Activated CD4-positive, alpha-beta memory T cell treated with anti-CD3 and anti-CD28 coated beads for 36 hours (primary cell): ENCODE measurements at regions not wholly inside any gene's neighbourhood (a gene's known extent, or its start where the extent isn't known, plus 50 kb on each side); places are given as distances from the start of the nearest gene placed in this dataset.

Experiments
- CTCF ChIA-PET: fragments of 350-600 bp; sonication (Branson Sonifier 250); formaldehyde crosslinking; loops from one replicate; lab custom pipeline; 2021; ENCODE audit warnings: antibody characterized with exemption, inconsistent platforms; lab: Charles Lee
- POLR2A ChIA-PET: fragments of 350-600 bp; sonication (Branson Sonifier 250); formaldehyde crosslinking; loops from one replicate; lab custom pipeline; 2021; ENCODE audit warnings: antibody characterized with exemption; lab: Charles Lee
- DNase-seq: peaks from one replicate; pipeline ENCODE4 v3.0.0-alpha.2; 2020
- H3K27ac Mint-ChIP-seq: one replicate; pipeline ENCODE4 v1.8.0; 2021; ENCODE audit warnings: mixed read lengths
- H3K27me3 Mint-ChIP-seq: one replicate; pipeline ENCODE4 v1.8.0; 2021; ENCODE audit warnings: mixed read lengths
- H3K36me3 Mint-ChIP-seq: one replicate; pipeline ENCODE4 v1.8.0; 2021; ENCODE audit warnings: mixed read lengths
- H3K4me1 Mint-ChIP-seq: one replicate; pipeline ENCODE4 v1.8.0; 2021; ENCODE audit warnings: low read depth, mixed read lengths
- H3K4me3 Mint-ChIP-seq: one replicate; pipeline ENCODE4 v1.8.0; 2021; ENCODE audit warnings: mild to moderate bottlenecking, mixed read lengths
- H3K9me3 Mint-ChIP-seq: one replicate; pipeline ENCODE4 v1.8.0; 2021; ENCODE audit warnings: mixed read lengths
- intact Hi-C: fragments of 100-400 bp; cut with micrococcal nuclease; formaldehyde crosslinking; loops from one replicate; pipeline ENCODE4 v1.15.1; 2023

- H3K9me3 Mint-ChIP-seq: peaks cover 13% of the 10 kb centered on the region
- H3K36me3 Mint-ChIP-seq: no peaks in the 10 kb centered on the region
- intact Hi-C loops: no loop called here
- ChIA-PET POLR2A (no interaction called here), CTCF (no interaction called here)
- H3K4me3 Mint-ChIP-seq: no peak overlapping the region
- no peak for DNase-seq
- no peaks in the 10 kb centered on the region for H3K27me3 Mint-ChIP-seq
- peaks cover 5% of the 10 kb centered on the region for H3K4me1 Mint-ChIP-seq
- no peak overlapping the region for H3K27ac Mint-ChIP-seq
Observed at GRCh38 chr3:180267202-180267843, 230.6 kb upstream of the PEX5L start.

DNA sequence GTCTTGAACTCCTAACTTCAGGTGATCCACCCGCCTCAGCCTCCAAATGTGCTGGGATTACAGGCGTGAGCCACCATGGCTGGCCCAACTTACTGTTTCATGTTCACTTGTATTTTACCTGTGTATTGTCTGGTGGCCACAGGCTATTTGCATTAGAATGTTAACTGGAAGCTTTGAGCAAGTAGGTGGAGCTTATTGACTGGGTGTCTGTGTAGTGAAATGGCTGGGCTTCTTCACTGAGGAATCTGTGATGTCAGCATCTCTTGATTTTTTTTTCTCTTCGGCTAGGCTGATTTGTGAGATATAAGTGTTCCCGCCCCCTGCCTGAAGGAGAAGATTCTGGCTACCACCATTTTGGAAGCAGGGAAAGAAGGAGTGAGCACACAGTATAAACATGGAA is 237.8 kb upstream of the PEX5L start:
- intact Hi-C loops: no loop called here
- no peaks in the 10 kb centered on the region for H3K36me3 Mint-ChIP-seq
- POLR2A ChIA-PET: no interaction called here
- H3K9me3 Mint-ChIP-seq: peaks cover 10% of the 10 kb centered on the region
- no peak overlapping the region for H3K4me3 Mint-ChIP-seq
- H3K27me3 Mint-ChIP-seq: no peaks in the 10 kb centered on the region
- CTCF ChIA-PET: no interaction called here
- DNase-seq: no peak
- H3K4me1 Mint-ChIP-seq: no peaks in the 10 kb centered on the region
- no peak overlapping the region for H3K27ac Mint-ChIP-seq

GRCh38 chr3:180275176-180275575 is 238.4 kb upstream of the PEX5L start:
- Mint-ChIP-seq H3K9me3 (peaks cover 5% of the 10 kb centered on the region), H3K27me3 (no peaks in the 10 kb centered on the region), H3K36me3 (no peaks in the 10 kb centered on the region), H3K4me3 (no peak overlapping the region), H3K4me1 (no peaks in the 10 kb centered on the region), H3K27ac (no peak overlapping the region)
- ChIA-PET CTCF (no interaction called here), POLR2A (no interaction called here)
- DNase-seq: no peak
- intact Hi-C loops: no loop called here

- no peaks in the 10 kb centered on the region for H3K36me3 Mint-ChIP-seq
- CTCF ChIA-PET: interaction anchor here (0.6 kb wide), 1 partner anchor 1001 kb away, joined by 3 read pairs; no protein-coding TSS in a partner anchor
Observed at GRCh38 chr3:180277041-180277440, 240.3 kb upstream of the PEX5L start.

GRCh38 chr3:180278583-180279188 is 241.9 kb upstream of the PEX5L start:
- DNase-seq: no peak
- POLR2A ChIA-PET: no interaction called here
- no peak overlapping the region for H3K27ac Mint-ChIP-seq
- no peaks in the 10 kb centered on the region for H3K27me3 Mint-ChIP-seq
- no peaks in the 10 kb centered on the region for H3K4me1 Mint-ChIP-seq
- no peaks in the 10 kb centered on the region for H3K36me3 Mint-ChIP-seq
- CTCF ChIA-PET: no interaction called here
- no peaks in the 10 kb centered on the region for H3K9me3 Mint-ChIP-seq
- H3K4me3 Mint-ChIP-seq: no peak overlapping the region
- intact Hi-C loops: no loop called here

More at GRCh38 chr3:180277041-180277440, 240.3 kb upstream of the PEX5L start:
- no peak for DNase-seq
- Mint-ChIP-seq H3K27me3 (no peaks in the 10 kb centered on the region), H3K27ac (no peak overlapping the region), H3K9me3 (peaks cover 1% of the 10 kb centered on the region), H3K4me3 (no peak overlapping the region), H3K4me1 (no peaks in the 10 kb centered on the region)
- POLR2A ChIA-PET: no interaction called here
- intact Hi-C loops: no loop called here

DNA sequence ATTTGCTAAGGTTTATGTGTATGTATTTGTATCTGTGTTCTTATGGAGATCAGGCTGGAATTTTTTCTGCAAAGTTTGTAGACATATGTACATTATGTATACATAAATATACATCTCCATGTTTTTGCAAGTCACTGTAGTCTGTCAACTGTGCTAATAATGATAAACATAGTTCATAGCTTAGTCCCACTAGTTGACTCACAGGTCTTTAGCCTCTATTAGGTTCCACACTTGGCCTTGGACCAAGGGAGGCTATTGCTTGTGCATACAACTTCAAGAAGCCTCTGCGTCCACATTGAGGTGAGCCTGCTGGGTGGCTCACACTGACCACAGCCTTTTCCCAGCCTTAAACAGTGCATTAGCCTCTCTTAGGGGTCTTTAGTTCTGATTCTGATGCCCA is 243.8 kb upstream of the PEX5L start:
- ChIA-PET POLR2A (no interaction called here), CTCF (no interaction called here)
- H3K27me3 Mint-ChIP-seq: no peaks in the 10 kb centered on the region
- no peak overlapping the region for H3K4me3 Mint-ChIP-seq
- no peak overlapping the region for H3K27ac Mint-ChIP-seq
- intact Hi-C loops: no loop called here
- H3K9me3 Mint-ChIP-seq: no peaks in the 10 kb centered on the region
- no peak for DNase-seq
- H3K36me3 Mint-ChIP-seq: no peaks in the 10 kb centered on the region
- no peaks in the 10 kb centered on the region for H3K4me1 Mint-ChIP-seq

- H3K27ac Mint-ChIP-seq: no peak overlapping the region
- H3K4me1 Mint-ChIP-seq: no peaks in the 10 kb centered on the region
- ChIA-PET POLR2A (no interaction called here), CTCF (no interaction called here)
- H3K4me3 Mint-ChIP-seq: no peak overlapping the region
- intact Hi-C loops: no loop called here
- H3K27me3 Mint-ChIP-seq: no peaks in the 10 kb centered on the region
- H3K36me3 Mint-ChIP-seq: no peaks in the 10 kb centered on the region
- H3K9me3 Mint-ChIP-seq: no peaks in the 10 kb centered on the region
- no peak for DNase-seq
Observed at GRCh38 chr3:180282386-180282785, 245.6 kb upstream of the PEX5L start.

DNA sequence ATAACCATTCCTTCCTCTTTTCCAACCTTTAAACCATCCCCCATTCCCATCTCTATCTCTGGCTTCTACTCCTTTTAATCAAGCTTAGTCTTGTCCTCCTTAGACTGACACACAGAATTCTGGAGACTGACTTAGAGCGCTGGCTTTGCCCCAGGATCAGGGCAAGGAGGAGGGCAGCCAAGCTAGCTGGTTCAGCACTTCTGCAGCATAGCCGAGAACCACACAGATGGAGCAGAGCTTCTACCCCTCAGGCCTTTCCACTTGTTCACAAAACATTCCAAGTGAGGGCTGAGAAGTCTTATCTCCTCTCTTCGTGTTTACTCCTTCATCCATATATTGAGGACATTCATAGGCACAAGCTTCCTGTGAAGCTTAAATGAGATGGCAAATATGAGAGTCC is 246.5 kb upstream of the PEX5L start:
- H3K9me3 Mint-ChIP-seq: no peaks in the 10 kb centered on the region
- ChIA-PET POLR2A (no interaction called here), CTCF (no interaction called here)
- no peak overlapping the region for H3K4me3 Mint-ChIP-seq
- no peak overlapping the region for H3K27ac Mint-ChIP-seq
- no peaks in the 10 kb centered on the region for H3K4me1 Mint-ChIP-seq
- no peaks in the 10 kb centered on the region for H3K36me3 Mint-ChIP-seq
- H3K27me3 Mint-ChIP-seq: no peaks in the 10 kb centered on the region
- intact Hi-C loops: no loop called here
- DNase-seq: no peak

DNA sequence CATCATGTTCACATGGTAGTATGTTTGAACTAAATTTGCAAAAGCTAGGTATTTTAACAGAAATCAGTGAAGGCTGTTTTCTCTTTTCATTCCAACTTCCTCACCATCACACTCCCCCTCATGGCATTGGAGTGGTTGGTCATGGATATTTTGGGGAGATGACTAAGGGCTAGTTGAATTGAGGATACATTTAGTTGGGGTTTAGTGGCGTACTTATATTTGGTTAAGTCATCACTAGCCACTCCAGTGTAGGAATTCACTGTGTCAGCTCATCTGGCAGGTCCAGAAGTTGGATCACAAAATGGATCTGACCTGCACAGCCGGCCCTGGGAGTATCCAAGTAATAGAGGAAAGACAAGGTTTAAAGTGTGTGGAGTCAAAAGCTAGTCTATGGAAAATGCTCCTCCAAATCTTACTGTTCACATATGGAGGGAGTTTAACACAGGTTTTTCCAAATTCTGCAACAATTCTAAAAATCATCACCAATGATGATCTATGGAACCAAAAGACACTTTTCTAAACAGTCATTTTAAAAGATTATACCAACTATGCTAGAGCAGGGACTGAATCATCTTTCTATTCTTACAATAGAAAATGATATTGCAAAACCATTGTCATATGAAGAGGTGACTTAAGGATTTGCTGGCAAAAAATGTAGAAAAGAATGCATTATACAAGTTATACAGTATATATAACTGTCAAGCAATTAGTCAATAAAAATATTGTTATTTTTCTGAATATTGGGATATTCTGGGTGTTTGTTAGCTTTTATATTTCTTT is 247.8 kb upstream of the PEX5L start:
- no peak overlapping the region for H3K4me3 Mint-ChIP-seq
- intact Hi-C loops: no loop called here
- ChIA-PET CTCF (no interaction called here), POLR2A (no interaction called here)
- H3K27ac Mint-ChIP-seq: no peak overlapping the region
- H3K27me3 Mint-ChIP-seq: no peaks in the 10 kb centered on the region
- H3K9me3 Mint-ChIP-seq: no peaks in the 10 kb centered on the region
- no peaks in the 10 kb centered on the region for H3K4me1 Mint-ChIP-seq
- no peaks in the 10 kb centered on the region for H3K36me3 Mint-ChIP-seq
- no peak for DNase-seq

DNA sequence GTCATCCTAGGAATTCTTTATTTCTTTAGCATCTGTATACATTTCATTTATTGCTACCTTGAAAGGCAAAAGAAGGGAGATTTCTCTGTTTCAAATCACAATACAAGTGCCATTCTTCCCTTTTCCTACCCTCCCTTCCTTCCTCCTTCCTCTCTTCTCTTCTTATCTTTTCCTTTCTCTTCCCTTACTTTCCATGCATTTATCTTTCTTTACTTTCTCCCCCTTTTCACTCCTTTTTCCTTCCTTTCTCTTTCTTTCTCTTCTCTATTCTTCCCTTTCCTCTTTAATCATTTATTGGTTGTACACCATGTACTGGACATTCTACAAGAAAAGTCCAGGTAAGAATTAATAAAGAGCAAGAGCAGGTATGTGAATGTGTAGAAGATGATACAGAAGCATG is 251.0 kb upstream of the PEX5L start:
- CTCF ChIA-PET: no interaction called here
- Mint-ChIP-seq H3K4me1 (no peaks in the 10 kb centered on the region), H3K36me3 (no peaks in the 10 kb centered on the region), H3K27me3 (no peaks in the 10 kb centered on the region), H3K27ac (no peak overlapping the region), H3K4me3 (no peak overlapping the region), H3K9me3 (no peaks in the 10 kb centered on the region)
- POLR2A ChIA-PET: no interaction called here
- intact Hi-C loops: no loop called here
- no peak for DNase-seq

DNA sequence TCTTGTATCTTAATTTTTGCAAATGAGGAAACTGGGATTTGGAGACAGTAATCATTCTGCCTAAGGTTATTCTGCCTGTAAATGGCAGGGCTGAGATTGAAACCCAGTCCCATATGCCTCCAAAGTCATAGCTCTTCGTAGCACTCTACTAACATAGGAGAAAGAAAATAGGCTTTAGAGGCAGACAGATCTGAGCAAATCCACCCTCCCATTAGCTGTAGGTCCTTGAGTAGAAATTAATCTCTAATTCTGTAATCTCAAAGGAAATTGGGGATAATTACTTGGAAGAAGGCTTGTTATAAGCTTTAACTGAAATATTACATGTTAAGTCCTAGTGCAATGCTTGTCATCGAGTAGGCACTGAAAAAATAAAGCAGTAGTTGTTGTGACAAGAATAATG is 252.1 kb upstream of the PEX5L start:
- no peak for DNase-seq
- ChIA-PET CTCF (no interaction called here), POLR2A (no interaction called here)
- Mint-ChIP-seq H3K4me3 (no peak overlapping the region), H3K27ac (no peak overlapping the region), H3K9me3 (no peaks in the 10 kb centered on the region), H3K27me3 (no peaks in the 10 kb centered on the region), H3K4me1 (no peaks in the 10 kb centered on the region), H3K36me3 (no peaks in the 10 kb centered on the region)
- intact Hi-C loops: no loop called here

GRCh38 chr3:180290300-180290699 is 253.6 kb upstream of the PEX5L start:
- intact Hi-C loops: no loop called here
- Mint-ChIP-seq H3K4me1 (no peaks in the 10 kb centered on the region), H3K27ac (no peak overlapping the region), H3K9me3 (no peaks in the 10 kb centered on the region), H3K36me3 (no peaks in the 10 kb centered on the region), H3K27me3 (no peaks in the 10 kb centered on the region), H3K4me3 (no peak overlapping the region)
- ChIA-PET POLR2A (no interaction called here), CTCF (no interaction called here)
- no peak for DNase-seq
